ENCODE measurements at regions not wholly inside any gene's neighbourhood (a gene's known extent, or its start where the extent isn't known, plus 50 kb on each side); places are given as distances from the start of the nearest gene placed in this dataset.

GRCh38 chr3:109952924-109953323, 615.6 kb upstream of the DPPA4 start:
- Histone ChIP-seq H4K20me1 (ENCODE audit: control insufficient read depth, insufficient read depth) (no peaks in the 10 kb centered on the region), H3K27ac (ENCODE audit: control insufficient read depth, insufficient read depth) (no peak overlapping the region), H3K9me3 (replicated peaks; ENCODE audit: control insufficient read depth, insufficient read depth, low read length) (no peaks in the 10 kb centered on the region), H3K4me2 (ENCODE audit: control insufficient read depth, insufficient read depth) (no peak overlapping the region), H3K4me3 (no peak overlapping the region), H2AFZ (ENCODE audit: control insufficient read depth, low read depth, low read length) (no peak overlapping the region), H3K36me3 (ENCODE audit: control insufficient read depth in 2 of 2, insufficient read depth in 2 of 2, low read length in 1 of 2) (no peaks in the 10 kb centered on the region), H3K27me3 (replicated peaks in 1 of 2; ENCODE audit: control insufficient read depth in 2 of 2, insufficient read depth in 2 of 2, low read length in 1 of 2) (no peaks in the 10 kb centered on the region), H3K79me2 (ENCODE audit: control insufficient read depth, insufficient read depth, low read length) (no peaks in the 10 kb centered on the region), H3K9ac (ENCODE audit: control insufficient read depth, insufficient read depth, low read length) (no peak overlapping the region), H3K4me1 (ENCODE audit: control insufficient read depth, insufficient read depth, low read length) (no peaks in the 10 kb centered on the region)
- intact Hi-C loops (cut with micrococcal nuclease; ENCODE audit: unreplicated experiment): no loop called here
- ChIA-PET RAD21 (ENCODE audit: unreplicated experiment) (no interaction called here), CTCF (no interaction called here), POLR2A (no interaction called here), SMC1A (ENCODE audit: uncharacterized antibody, unreplicated experiment) (interaction anchor here (1.6 kb wide), 1 partner anchor 20 kb away, joined by 3 read pairs; no protein-coding TSS in a partner anchor)
- TF ChIP-seq KLF5 (IDR thresholded peaks at IDR 0.05; ENCODE audit: partially characterized antibody): no peak
- TF ChIP-seq YY1 (IDR thresholded peaks at IDR 0.05; ENCODE audit: low read depth, low read length): no peak
- TF ChIP-seq ZNF207 (IDR thresholded peaks at IDR 0.05; ENCODE audit: borderline replicate concordance): no peak
- TF ChIP-seq SREBF1 (IDR thresholded peaks at IDR 0.05; ENCODE audit: low read length): no peak
- no peak for TF ChIP-seq SIN3A (IDR thresholded peaks at IDR 0.05; ENCODE audit: low read depth, low read length)
- TF ChIP-seq, protein P1, sequence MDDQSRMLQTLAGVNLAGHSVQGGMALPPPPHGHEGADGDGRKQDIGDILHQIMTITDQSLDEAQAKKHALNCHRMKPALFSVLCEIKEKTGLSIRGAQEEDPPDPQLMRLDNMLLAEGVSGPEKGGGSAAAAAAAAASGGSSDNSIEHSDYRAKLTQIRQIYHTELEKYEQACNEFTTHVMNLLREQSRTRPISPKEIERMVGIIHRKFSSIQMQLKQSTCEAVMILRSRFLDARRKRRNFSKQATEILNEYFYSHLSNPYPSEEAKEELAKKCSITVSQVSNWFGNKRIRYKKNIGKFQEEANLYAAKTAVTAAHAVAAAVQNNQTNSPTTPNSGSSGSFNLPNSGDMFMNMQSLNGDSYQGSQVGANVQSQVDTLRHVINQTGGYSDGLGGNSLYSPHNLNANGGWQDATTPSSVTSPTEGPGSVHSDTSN (IDR thresholded peaks at IDR 0.05; ENCODE audit: insufficient replicate concordance, low read depth, low read length): no peak
- no peak for TF ChIP-seq WRNIP1 (IDR thresholded peaks at IDR 0.05; ENCODE audit: borderline replicate concordance, low read depth, low read length)
- TF ChIP-seq BCL11A (IDR thresholded peaks at IDR 0.05; ENCODE audit: low read depth, low read length): no peak
- TF ChIP-seq RAD21 (IDR thresholded peaks at IDR 0.05; ENCODE audit: insufficient read depth, low read depth, low read length): no peak
- no peak for TF ChIP-seq ZNF384 (IDR thresholded peaks at IDR 0.05; ENCODE audit: borderline replicate concordance, low read depth, low read length)
- no peak for TF ChIP-seq MTA3 (IDR thresholded peaks at IDR 0.05; ENCODE audit: borderline replicate concordance, low read length)
- TF ChIP-seq SIX5 (IDR thresholded peaks at IDR 0.05; ENCODE audit: low read depth, low read length, severe bottlenecking): no peak
- no peak for TF ChIP-seq FOS (IDR thresholded peaks at IDR 0.05; ENCODE audit: borderline replicate concordance, extremely low read depth, insufficient read length)
- TF ChIP-seq DPF2 (IDR thresholded peaks at IDR 0.05): no peak
- no peak for TF ChIP-seq SMC3 (IDR thresholded peaks at IDR 0.05; ENCODE audit: borderline replicate concordance, low read length)
- no peak for TF ChIP-seq ZNF687 (IDR thresholded peaks at IDR 0.05)
- TF ChIP-seq CHD4 (IDR thresholded peaks at IDR 0.05): no peak
- TF ChIP-seq EP300 (IDR thresholded peaks at IDR 0.05; ENCODE audit: borderline replicate concordance in 1 of 2, control insufficient read depth in 1 of 2, low read depth in 2 of 2, low read length in 2 of 2): no peak
- TF ChIP-seq MLLT1 (IDR thresholded peaks at IDR 0.05): no peak
- no peak for ATAC-seq
- in situ Hi-C loops (cut with MboI): no loop called here
- FAIRE-seq: no peak
- DNase-seq (ENCODE audit: low read depth, low spot score): no peak
- WGBS (ENCODE audit: insufficient coverage, insufficient replicate concordance, low lambda C conversion rate, missing lambda C conversion rate): 49% methylated on average over 2 of the region's 2 CpGs
- no TSS peak for BruUV-seq (replicated peaks)

All from GM12878 (cell line).